Transverse colon (tissue), 3 donors: ENCODE measurements at regions not wholly inside any gene's neighbourhood (a gene's known extent, or its start where the extent isn't known, plus 50 kb on each side); places are given as distances from the start of the nearest gene placed in this dataset.

ENCODE experiments used
- CTCF ChIP-seq, 5 experiments: fragments of 200-600 bp in 3 of 5; fragments of 450-650 bp in 2 of 5; sonication (generic) in 3 of 5; IDR thresholded peaks; 1 replicate in 2 of 5; 2 replicates in 3 of 5; pipeline ENCODE4 v1.5.1; 2016 to 2017; ENCODE audit warnings: antibody characterized with exemption in 5 of 5, inconsistent platforms in 3 of 5, mild to moderate bottlenecking in 2 of 5, moderate library complexity in 1 of 5
- POLR2A ChIP-seq: fragments of 450-650 bp; IDR thresholded peaks from one replicate; pipeline ENCODE4 v1.6.1; 2016; ENCODE audit warnings: antibody characterized with exemption, mild to moderate bottlenecking, moderate library complexity

DNA sequence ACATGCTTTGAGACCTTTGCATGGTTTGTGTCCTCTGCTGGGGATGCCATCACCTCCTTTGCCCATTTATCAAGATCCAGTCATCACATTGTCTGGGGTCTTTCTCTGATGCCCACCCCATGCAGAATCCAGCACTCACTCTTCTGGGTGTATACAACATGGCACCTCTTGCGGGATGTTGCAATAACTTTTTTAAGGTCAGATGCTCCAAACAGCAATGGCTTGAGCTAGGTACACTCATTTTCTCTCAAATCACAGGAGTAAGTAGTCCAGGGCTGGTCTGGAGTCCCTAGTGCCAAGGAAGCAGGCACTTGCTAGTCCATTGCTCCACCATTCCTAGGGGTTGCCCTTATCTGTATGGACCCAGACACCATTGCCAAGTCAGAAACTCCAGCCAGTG lies 196.6 kb upstream of the KCNG1 start:
- TF ChIP-seq CTCF (IDR thresholded peaks at IDR 0.05) (no peak), POLR2A (no peak)
